GM18907 (cell line): ENCODE measurements at regions not wholly inside any gene's neighbourhood (a gene's known extent, or its start where the extent isn't known, plus 50 kb on each side); places are given as distances from the start of the nearest gene placed in this dataset.
"Not testable (repeated sequence)": the region's sequence is repeated elsewhere in the genome, so short reads cannot be mapped to it uniquely, and the experiment has no call there.

Experiments
- ATAC-seq: cut with Tn5 transposase; IDR thresholded peaks from one replicate; pipeline ENCODE4 v1.9.1; 2021; ENCODE audit warnings: mild to moderate bottlenecking, moderate library complexity; ENCODE audit not compliant: unreplicated experiment

GRCh38 chr7:156049366-156049765 is 237.1 kb upstream of the SHH start:
- ATAC-seq: no peak

- no peak for ATAC-seq
Measured at GRCh38 chr7:156046031-156046560, 233.8 kb upstream of the SHH start.

GRCh38 chr7:156043416-156044178 is 231.3 kb upstream of the SHH start:
- no peak for ATAC-seq

GRCh38 chr7:156041398-156041797 is 229.1 kb upstream of the SHH start:
- no peak for ATAC-seq

- no peak for ATAC-seq
Measured at GRCh38 chr7:156039971-156040677, 227.9 kb upstream of the SHH start.

- ATAC-seq: no peak
Measured at GRCh38 chr7:156039194-156039593, 226.9 kb upstream of the SHH start.

- ATAC-seq: no peak
Measured at GRCh38 chr7:156038345-156038744, 226.1 kb upstream of the SHH start.

GRCh38 chr7:156036153-156036552 is 223.9 kb upstream of the SHH start:
- ATAC-seq: no peak

GRCh38 chr7:156035387-156035786 is 223.1 kb upstream of the SHH start:
- not testable (repeated sequence) for ATAC-seq

GRCh38 chr7:156034397-156034796 is 222.1 kb upstream of the SHH start:
- ATAC-seq: peak; percentile 76

- no peak for ATAC-seq
Measured at GRCh38 chr7:156032973-156033372, 220.7 kb upstream of the SHH start.

GRCh38 chr7:156031679-156032478 is 219.6 kb upstream of the SHH start:
- ATAC-seq: no peak

GRCh38 chr7:156029460-156030007 is 217.3 kb upstream of the SHH start:
- no peak for ATAC-seq

- ATAC-seq: no peak
Measured at GRCh38 chr7:156028521-156028920, 216.3 kb upstream of the SHH start.

- ATAC-seq: no peak
Measured at GRCh38 chr7:156027821-156028220, 215.6 kb upstream of the SHH start.

- ATAC-seq: no peak
Measured at GRCh38 chr7:156026603-156027002, 214.3 kb upstream of the SHH start.

- ATAC-seq: no peak
Measured at GRCh38 chr7:156026076-156026600, 213.9 kb upstream of the SHH start.

- ATAC-seq: no peak
Measured at GRCh38 chr7:156025675-156026074, 213.4 kb upstream of the SHH start.

- no peak for ATAC-seq
Measured at GRCh38 chr7:156024201-156024600, 211.9 kb upstream of the SHH start.

GRCh38 chr7:156022483-156023459 is 210.5 kb upstream of the SHH start:
- ATAC-seq: no peak
